Neural progenitor cell (in vitro differentiated cells): ENCODE measurements at regions not wholly inside any gene's neighbourhood (a gene's known extent, or its start where the extent isn't known, plus 50 kb on each side); places are given as distances from the start of the nearest gene placed in this dataset.

Experiments
- CTCF ChIP-seq: fragments of 200-600 bp; sonication (generic); IDR thresholded peaks from 2 replicates; pipeline ENCODE4 v1.5.1; 2017; ENCODE audit warnings: antibody characterized with exemption, mild to moderate bottlenecking
- EZH2phosphoT487 ChIP-seq: fragments of 200-600 bp; sonication (generic); IDR thresholded peaks from 2 replicates; pipeline ENCODE4 v1.6.1; 2017; ENCODE audit warnings: antibody characterized with exemption

DNA sequence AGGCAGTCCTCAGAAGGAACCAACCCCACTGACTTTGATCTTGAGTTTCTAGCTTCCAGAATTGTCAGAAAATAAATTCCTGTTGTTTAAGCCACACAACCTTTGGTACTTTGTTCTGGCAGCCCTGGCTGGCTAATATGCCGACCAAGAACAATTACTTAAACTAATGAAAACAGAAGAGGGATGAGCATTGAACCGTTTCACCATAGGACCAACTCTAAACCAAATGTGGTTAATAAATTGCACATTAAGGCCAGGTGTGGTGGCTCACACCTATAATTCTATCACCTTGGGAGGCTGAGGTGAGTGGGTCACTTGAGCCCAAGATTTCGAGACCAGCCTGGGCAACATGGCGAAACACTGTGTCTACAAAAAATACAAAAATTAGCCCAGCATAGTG, 160.9 kb upstream of the RAI14 start:
- TF ChIP-seq CTCF (no peak), EZH2phosphoT487 (no peak)
